ENCODE measurements at regions not wholly inside any gene's neighbourhood (a gene's known extent, or its start where the extent isn't known, plus 50 kb on each side); places are given as distances from the start of the nearest gene placed in this dataset.

GRCh38 chr3:71875461-71875947 is 90.6 kb upstream of the PROK2 start:
- Mint-ChIP-seq H3K36me3 (ENCODE audit: low read depth) (no peaks in the 10 kb centered on the region), H3K9me3 (no peaks in the 10 kb centered on the region), H3K4me3 (no peak overlapping the region), H3K27me3 (ENCODE audit: insufficient read depth, low read depth, poor library complexity) (peaks cover 3% of the 10 kb centered on the region), H3K4me1 (peaks cover 41% of the 10 kb centered on the region), H3K27ac (peak overlapping the region; percentile 84; the same call in 1 of the 2 replicates)
- H3K4me3 ChIP-seq: no peak overlapping the region
- peaks cover 6% of the 10 kb centered on the region; the same call in 1 of the 2 replicates for H3K9me2 ChIP-seq (ENCODE audit: insufficient read depth)
- H3K27ac ChIP-seq (ENCODE audit: low read depth): peak overlapping the region; percentile 27; the same call in 1 of the 2 replicates
- H3K4me2 ChIP-seq: no peak overlapping the region
- ATAC-seq (peak; percentile 92), DNase-seq (ENCODE audit: low spot score) (peak; percentile 93)
- H3F3A ChIP-seq (replicated peaks; ENCODE audit: low read depth): peaks cover 12% of the 10 kb centered on the region
- H3K36me3 ChIP-seq (ENCODE audit: insufficient read depth): no peaks in the 10 kb centered on the region
- TF ChIP-seq POLR2AphosphoS5 (IDR thresholded peaks at IDR 0.05; ENCODE audit: low read depth) (no peak), ZNF114 (CRISPR knock-in tag; IDR thresholded peaks at IDR 0.05) (no peak), ZNF462 (CRISPR knock-in tag; IDR thresholded peaks at IDR 0.05) (no peak), EZH2 (IDR thresholded peaks at IDR 0.05; ENCODE audit: low read depth, unreplicated experiment) (no peak), CTCF (conservative IDR thresholded peaks at IDR 0.05; ENCODE audit: low read depth in 2 of 2) (peak; percentile 90 to 98)
- H3K4me1 ChIP-seq (ENCODE audit: insufficient read depth): peaks cover 37% of the 10 kb centered on the region
- H3K27me3 ChIP-seq (ENCODE audit: insufficient read depth): no peaks in the 10 kb centered on the region
- no peaks in the 10 kb centered on the region for H3K79me2 ChIP-seq (replicated peaks; ENCODE audit: insufficient read depth)
- H2AFZ ChIP-seq: 0 out of 2 replicates have a peak overlapping the region, but pooled peaks have one; percentile 6
- no peaks in the 10 kb centered on the region for H4K20me1 ChIP-seq (replicated peaks; ENCODE audit: insufficient read depth)
